ENCODE measurements at regions not wholly inside any gene's neighbourhood (a gene's known extent, or its start where the extent isn't known, plus 50 kb on each side); places are given as distances from the start of the nearest gene placed in this dataset.

- TF ChIP-seq EZH2phosphoT487 (IDR thresholded peaks at IDR 0.05; ENCODE audit: insufficient read depth, low read depth): no peak
- TF ChIP-seq EZH2 (IDR thresholded peaks at IDR 0.05; ENCODE audit: insufficient read depth, poor library complexity, severe bottlenecking): no peak
- no peak overlapping the region for H3K4me3 ChIP-seq
- WGBS, 2 experiments (ENCODE audit: low coverage in 1 of 2, low lambda C conversion rate in 2 of 2, missing lambda C conversion rate in 2 of 2): 83 to 91% methylated on average over 4 of the region's 4 CpGs
- H2AFZ ChIP-seq: no peak overlapping the region
- H3K27ac ChIP-seq: no peak overlapping the region
- H4K20me1 ChIP-seq (ENCODE audit: insufficient read depth): no peaks in the 10 kb centered on the region
- H3K9me2 ChIP-seq (ENCODE audit: insufficient read depth): no peaks in the 10 kb centered on the region
- H3K4me1 ChIP-seq (ENCODE audit: insufficient read depth): peaks cover 23% of the 10 kb centered on the region
- DNase-seq: no peak
- no peak overlapping the region for H3K9ac ChIP-seq
- no peaks in the 10 kb centered on the region for H3K27me3 ChIP-seq (replicated peaks; ENCODE audit: insufficient read depth)
- H3F3A ChIP-seq (ENCODE audit: insufficient read depth): peaks cover 22% of the 10 kb centered on the region
- in situ Hi-C loops (cut with MboI): no loop called here
- H3K9me3 ChIP-seq (ENCODE audit: low read depth): no peaks in the 10 kb centered on the region
- no peak overlapping the region for H3K4me2 ChIP-seq (ENCODE audit: unreplicated experiment)
- H3K36me3 ChIP-seq (ENCODE audit: low read depth): no peaks in the 10 kb centered on the region
- H3K79me2 ChIP-seq (ENCODE audit: insufficient read depth): no peaks in the 10 kb centered on the region
Measured at GRCh38 chr6:119608994-119609393, 259.4 kb upstream of the MAN1A1 start.

GRCh38 chr6:119604124-119604523 lies 254.6 kb upstream of the MAN1A1 start:
- no peaks in the 10 kb centered on the region for H3K27me3 ChIP-seq (replicated peaks; ENCODE audit: insufficient read depth)
- H3K4me3 ChIP-seq: no peak overlapping the region
- no peaks in the 10 kb centered on the region for H3K36me3 ChIP-seq (ENCODE audit: low read depth)
- H3K79me2 ChIP-seq (ENCODE audit: insufficient read depth): no peaks in the 10 kb centered on the region
- H3K9ac ChIP-seq: no peak overlapping the region
- H3K4me1 ChIP-seq (ENCODE audit: insufficient read depth): peaks cover 16% of the 10 kb centered on the region
- no peaks in the 10 kb centered on the region for H4K20me1 ChIP-seq (ENCODE audit: insufficient read depth)
- no peak for DNase-seq
- in situ Hi-C loops (cut with MboI): no loop called here
- H3K27ac ChIP-seq: no peak overlapping the region
- H3K4me2 ChIP-seq (ENCODE audit: unreplicated experiment): no peak overlapping the region
- no peaks in the 10 kb centered on the region; the same call in 1 of the 2 replicates for H3K9me2 ChIP-seq (ENCODE audit: insufficient read depth)
- peaks cover 19% of the 10 kb centered on the region for H3F3A ChIP-seq (ENCODE audit: insufficient read depth)
- TF ChIP-seq EZH2phosphoT487 (IDR thresholded peaks at IDR 0.05; ENCODE audit: insufficient read depth, low read depth) (no peak), EZH2 (IDR thresholded peaks at IDR 0.05; ENCODE audit: insufficient read depth, poor library complexity, severe bottlenecking) (no peak)
- WGBS, 2 experiments (ENCODE audit: low coverage in 1 of 2, low lambda C conversion rate in 2 of 2, missing lambda C conversion rate in 2 of 2): 92 to 94% methylated on average over 1 of the region's 1 CpG
- H2AFZ ChIP-seq: no peak overlapping the region
- no peaks in the 10 kb centered on the region for H3K9me3 ChIP-seq (ENCODE audit: low read depth)

GRCh38 chr6:119603501-119603900 lies 253.9 kb upstream of the MAN1A1 start:
- no peaks in the 10 kb centered on the region; the same call in 1 of the 2 replicates for H3K9me2 ChIP-seq (ENCODE audit: insufficient read depth)
- no peak overlapping the region for H2AFZ ChIP-seq
- H4K20me1 ChIP-seq (ENCODE audit: insufficient read depth): no peaks in the 10 kb centered on the region
- DNase-seq: no peak
- H3K79me2 ChIP-seq (ENCODE audit: insufficient read depth): no peaks in the 10 kb centered on the region
- in situ Hi-C loops (cut with MboI): no loop called here
- H3K4me1 ChIP-seq (ENCODE audit: insufficient read depth): peaks cover 16% of the 10 kb centered on the region
- H3K36me3 ChIP-seq (ENCODE audit: low read depth): no peaks in the 10 kb centered on the region
- H3K27me3 ChIP-seq (replicated peaks; ENCODE audit: insufficient read depth): no peaks in the 10 kb centered on the region
- no peak overlapping the region for H3K9ac ChIP-seq
- H3K4me2 ChIP-seq (ENCODE audit: unreplicated experiment): peak overlapping the region; percentile 81
- no peaks in the 10 kb centered on the region for H3K9me3 ChIP-seq (ENCODE audit: low read depth)
- TF ChIP-seq EZH2 (IDR thresholded peaks at IDR 0.05; ENCODE audit: insufficient read depth, poor library complexity, severe bottlenecking): no peak
- no peak for TF ChIP-seq EZH2phosphoT487 (IDR thresholded peaks at IDR 0.05; ENCODE audit: insufficient read depth, low read depth)
- H3K4me3 ChIP-seq: no peak overlapping the region
- no peak overlapping the region for H3K27ac ChIP-seq
- H3F3A ChIP-seq (ENCODE audit: insufficient read depth): peaks cover 19% of the 10 kb centered on the region
- 98% methylated on average over 5 of the region's 5 CpGs for WGBS, 2 experiments (ENCODE audit: low coverage in 1 of 2, low lambda C conversion rate in 2 of 2, missing lambda C conversion rate in 2 of 2)

- DNase-seq: peak; percentile 83
- no peak for TF ChIP-seq EZH2 (IDR thresholded peaks at IDR 0.05; ENCODE audit: insufficient read depth, poor library complexity, severe bottlenecking)
- TF ChIP-seq EZH2phosphoT487 (IDR thresholded peaks at IDR 0.05; ENCODE audit: insufficient read depth, low read depth): no peak
- H3K9ac ChIP-seq: peak overlapping the region; percentile 26
- H3K9me3 ChIP-seq (ENCODE audit: low read depth): no peaks in the 10 kb centered on the region
- in situ Hi-C loops (cut with MboI): no loop called here
- peak overlapping the region; percentile 62 for H3K27ac ChIP-seq
- H3K4me1 ChIP-seq (ENCODE audit: insufficient read depth): peaks cover 16% of the 10 kb centered on the region
- peak overlapping the region; percentile 4; the same call in 1 of the 2 replicates for H2AFZ ChIP-seq
- H3F3A ChIP-seq (ENCODE audit: insufficient read depth): peaks cover 19% of the 10 kb centered on the region
- peak overlapping the region; percentile 81 for H3K4me2 ChIP-seq (ENCODE audit: unreplicated experiment)
- H3K27me3 ChIP-seq (replicated peaks; ENCODE audit: insufficient read depth): no peaks in the 10 kb centered on the region
- H3K36me3 ChIP-seq (ENCODE audit: low read depth): no peaks in the 10 kb centered on the region
- H3K79me2 ChIP-seq (ENCODE audit: insufficient read depth): no peaks in the 10 kb centered on the region
- no peaks in the 10 kb centered on the region; the same call in 1 of the 2 replicates for H3K9me2 ChIP-seq (ENCODE audit: insufficient read depth)
- H4K20me1 ChIP-seq (ENCODE audit: insufficient read depth): no peaks in the 10 kb centered on the region
- 41 to 47% methylated on average over 3 of the region's 3 CpGs for WGBS, 2 experiments (ENCODE audit: low coverage in 1 of 2, low lambda C conversion rate in 2 of 2, missing lambda C conversion rate in 2 of 2)
- H3K4me3 ChIP-seq: peak overlapping the region; percentile 42
Measured at GRCh38 chr6:119602215-119603178, 252.9 kb upstream of the MAN1A1 start.
